ENCODE measurements at regions not wholly inside any gene's neighbourhood (a gene's known extent, or its start where the extent isn't known, plus 50 kb on each side); places are given as distances from the start of the nearest gene placed in this dataset.

DNA sequence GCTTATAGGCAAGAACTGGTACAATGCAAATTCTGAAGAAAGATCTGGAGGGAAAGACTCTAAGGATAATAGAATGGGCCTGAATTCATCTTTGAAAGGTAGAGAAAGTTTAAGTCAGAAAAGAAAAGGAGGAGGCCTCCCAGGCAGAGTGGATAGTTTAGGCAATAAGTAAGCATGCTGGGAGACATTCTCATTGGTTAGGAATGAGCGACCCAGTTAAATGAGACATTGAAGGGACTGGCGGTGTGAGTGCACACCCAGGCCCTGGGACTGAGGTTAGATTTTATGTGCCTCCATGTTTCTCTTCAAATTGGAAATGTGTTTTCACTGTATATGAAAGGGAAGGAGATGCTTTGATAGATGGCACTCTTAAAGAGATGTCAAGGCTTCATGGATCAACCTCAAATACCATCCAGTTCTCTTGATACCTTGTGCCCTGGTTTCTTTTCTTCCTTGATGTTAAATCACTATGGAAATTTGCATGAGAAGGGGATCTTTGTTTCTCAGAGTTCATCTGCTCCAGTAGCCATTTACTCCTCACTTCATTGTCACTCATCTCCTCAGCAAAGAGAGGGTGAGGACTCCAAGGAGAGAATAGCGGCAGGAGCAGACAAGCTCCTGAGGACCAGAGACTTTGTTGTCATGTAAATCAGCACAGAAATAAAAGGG is 584.2 kb upstream of the INTU start:
- H3K4me3 ChIP-seq (ENCODE audit: low read depth, low read length), result no peak overlapping the region
- TF ChIP-seq, protein P1, sequence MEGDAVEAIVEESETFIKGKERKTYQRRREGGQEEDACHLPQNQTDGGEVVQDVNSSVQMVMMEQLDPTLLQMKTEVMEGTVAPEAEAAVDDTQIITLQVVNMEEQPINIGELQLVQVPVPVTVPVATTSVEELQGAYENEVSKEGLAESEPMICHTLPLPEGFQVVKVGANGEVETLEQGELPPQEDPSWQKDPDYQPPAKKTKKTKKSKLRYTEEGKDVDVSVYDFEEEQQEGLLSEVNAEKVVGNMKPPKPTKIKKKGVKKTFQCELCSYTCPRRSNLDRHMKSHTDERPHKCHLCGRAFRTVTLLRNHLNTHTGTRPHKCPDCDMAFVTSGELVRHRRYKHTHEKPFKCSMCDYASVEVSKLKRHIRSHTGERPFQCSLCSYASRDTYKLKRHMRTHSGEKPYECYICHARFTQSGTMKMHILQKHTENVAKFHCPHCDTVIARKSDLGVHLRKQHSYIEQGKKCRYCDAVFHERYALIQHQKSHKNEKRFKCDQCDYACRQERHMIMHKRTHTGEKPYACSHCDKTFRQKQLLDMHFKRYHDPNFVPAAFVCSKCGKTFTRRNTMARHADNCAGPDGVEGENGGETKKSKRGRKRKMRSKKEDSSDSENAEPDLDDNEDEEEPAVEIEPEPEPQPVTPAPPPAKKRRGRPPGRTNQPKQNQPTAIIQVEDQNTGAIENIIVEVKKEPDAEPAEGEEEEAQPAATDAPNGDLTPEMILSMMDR (IDR thresholded peaks at IDR 0.05; ENCODE audit: borderline replicate concordance, insufficient read depth, low read depth, low read length), result no peak

DNA sequence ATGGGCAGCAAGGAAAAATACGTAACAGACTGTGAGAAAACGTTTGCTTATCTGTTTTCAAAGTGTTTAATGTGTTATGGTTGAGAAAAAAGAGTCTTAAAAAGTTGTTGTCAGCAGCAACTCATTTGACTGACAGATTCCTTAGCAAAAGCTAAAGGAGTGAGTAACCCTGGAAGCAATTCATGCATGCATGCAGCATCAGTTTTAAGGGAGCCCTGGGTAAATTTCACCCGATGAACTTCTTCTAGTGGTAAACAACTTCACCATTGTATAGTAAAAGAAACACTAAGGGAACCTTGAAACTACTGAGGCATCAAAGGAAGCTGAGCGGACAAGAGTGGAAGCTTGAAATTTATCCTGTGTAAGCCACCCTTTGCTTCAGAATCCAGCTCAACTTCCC is 583.2 kb upstream of the INTU start:
- no peak overlapping the region for H3K4me3 ChIP-seq (ENCODE audit: low read depth, low read length)
- TF ChIP-seq, protein P1 (IDR thresholded peaks at IDR 0.05; ENCODE audit: borderline replicate concordance, insufficient read depth, low read depth, low read length), result no peak

DNA sequence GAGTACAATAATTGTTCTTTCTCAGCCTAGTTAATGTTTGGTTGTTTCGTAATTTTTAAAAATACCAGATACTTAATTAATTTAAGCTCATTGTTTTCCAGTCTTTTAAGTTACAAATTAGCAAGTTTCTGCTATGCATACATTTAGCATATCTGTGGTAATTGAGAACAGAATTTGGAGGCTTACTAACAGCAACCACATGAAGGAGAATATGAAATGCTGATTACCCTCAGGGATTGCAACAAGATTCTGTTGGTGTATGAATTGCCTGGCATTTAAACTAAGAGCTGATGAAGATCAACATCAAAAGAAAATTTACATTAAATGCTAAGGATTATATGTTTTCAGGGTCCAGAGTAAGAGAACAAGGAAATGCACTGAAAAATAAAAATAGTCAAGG is 580.0 kb upstream of the INTU start:
- TF ChIP-seq, protein P1 (IDR thresholded peaks at IDR 0.05; ENCODE audit: borderline replicate concordance, insufficient read depth, low read depth, low read length), result no peak
- no peak overlapping the region for H3K4me3 ChIP-seq (ENCODE audit: low read depth, low read length)

DNA sequence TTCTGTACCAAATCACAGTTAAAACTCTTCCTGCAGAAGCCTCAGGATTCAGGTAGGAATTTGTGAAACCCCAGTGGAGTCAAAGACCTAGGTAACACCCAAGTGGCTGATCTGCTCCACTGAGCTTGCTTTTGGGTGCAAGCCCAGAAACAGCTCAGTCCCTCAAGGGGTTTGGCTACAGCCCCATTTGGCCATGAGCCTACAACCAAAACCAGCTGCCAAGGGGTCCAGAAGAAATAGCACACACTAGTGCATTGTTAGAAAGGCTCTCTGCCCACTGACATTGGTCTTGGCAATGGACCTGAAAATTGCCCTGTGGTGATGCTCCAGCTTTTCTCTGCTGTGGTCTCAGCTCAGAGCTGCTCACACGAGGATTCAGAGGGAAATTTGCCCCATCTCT is 577.4 kb upstream of the INTU start:
- TF ChIP-seq, protein P1 (IDR thresholded peaks at IDR 0.05; ENCODE audit: borderline replicate concordance, insufficient read depth, low read depth, low read length), result no peak
- no peak overlapping the region for H3K4me3 ChIP-seq (ENCODE audit: low read depth, low read length)

DNA sequence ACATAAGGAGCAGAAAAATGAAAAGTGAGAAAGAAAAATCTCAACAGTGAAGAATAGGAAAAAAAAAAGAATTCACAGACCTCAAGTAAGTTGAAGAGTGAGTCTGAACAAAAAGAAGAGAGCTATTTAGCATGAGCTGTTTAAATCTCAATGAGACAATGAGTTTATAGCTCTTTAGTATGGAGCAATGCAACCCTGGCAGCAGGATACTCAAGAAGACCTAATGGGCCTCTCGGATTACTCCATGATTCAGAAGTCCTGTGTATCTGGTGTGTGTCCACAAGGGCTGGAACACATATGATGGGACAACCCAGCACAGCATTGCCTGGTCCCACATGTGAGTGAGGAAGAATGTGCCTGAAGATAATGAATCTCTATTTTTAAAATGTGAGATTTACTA is 563.1 kb upstream of the INTU start:
- TF ChIP-seq, protein P1 (IDR thresholded peaks at IDR 0.05; ENCODE audit: borderline replicate concordance, insufficient read depth, low read depth, low read length), result no peak
- no peak overlapping the region for H3K4me3 ChIP-seq (ENCODE audit: low read depth, low read length)

DNA sequence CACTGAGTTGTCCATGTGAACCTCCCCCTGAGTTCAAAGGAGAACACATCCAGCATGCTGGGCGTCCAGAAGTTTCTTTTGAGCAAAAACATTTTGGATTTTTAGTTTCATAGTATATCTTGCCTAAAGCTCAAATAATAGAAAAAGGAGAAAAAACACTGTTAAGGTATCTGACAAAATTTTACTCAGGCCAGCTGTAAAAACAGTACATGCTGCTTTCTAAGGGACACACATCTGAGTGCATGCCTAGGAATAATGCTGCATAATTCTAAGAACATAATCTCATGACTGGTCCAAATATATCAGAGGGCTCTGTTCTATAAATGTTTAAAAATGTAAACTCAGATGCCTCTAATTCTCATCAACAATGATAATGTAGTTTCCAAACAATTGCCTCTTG is 561.3 kb upstream of the INTU start:
- TF ChIP-seq, protein P1 (IDR thresholded peaks at IDR 0.05; ENCODE audit: borderline replicate concordance, insufficient read depth, low read depth, low read length), result no peak
- no peak overlapping the region for H3K4me3 ChIP-seq (ENCODE audit: low read depth, low read length)

DNA sequence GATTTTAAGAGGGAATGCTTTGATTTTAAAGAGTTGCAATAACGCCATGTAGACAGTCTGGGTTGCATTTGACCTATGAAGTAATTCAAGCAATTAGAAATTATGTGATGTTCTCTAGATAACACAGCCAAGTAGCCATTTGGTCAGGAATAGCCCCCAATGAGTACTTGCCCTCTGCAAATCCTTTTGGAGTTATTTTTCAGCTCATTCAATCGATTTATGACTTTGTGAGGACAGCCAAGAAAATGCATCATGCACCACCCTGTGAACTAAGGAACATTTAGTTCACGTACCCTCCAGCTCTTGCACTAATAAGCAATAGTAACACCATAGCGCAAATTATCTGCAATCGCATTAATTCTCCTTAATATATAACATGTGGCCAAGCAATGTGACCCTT is 552.6 kb upstream of the INTU start:
- H3K4me3 ChIP-seq (ENCODE audit: low read depth, low read length), result no peak overlapping the region
- TF ChIP-seq, protein P1 (IDR thresholded peaks at IDR 0.05; ENCODE audit: borderline replicate concordance, insufficient read depth, low read depth, low read length), result no peak

All from GM12875 (cell line).